HepG2 (cell line): ENCODE measurements at regions not wholly inside any gene's neighbourhood (a gene's known extent, or its start where the extent isn't known, plus 50 kb on each side); places are given as distances from the start of the nearest gene placed in this dataset.

ENCODE experiments used
- RAD21 ChIP-seq: fragments of 450-650 bp; formaldehyde crosslinking; IDR thresholded peaks from 2 replicates; pipeline ENCODE4 v1.5.0; 2020; ENCODE audit warnings: mild to moderate bottlenecking
- ZC3H4 ChIP-seq: sonication (generic); formaldehyde crosslinking; IDR thresholded peaks from 2 replicates; pipeline ENCODE4 v1.4.0; 2020; ENCODE audit warnings: missing genetic modification reagents, borderline replicate concordance
- ZNF564 ChIP-seq: sonication (generic); formaldehyde crosslinking; IDR thresholded peaks from 2 replicates; pipeline ENCODE4 v1.8.1; 2023; ENCODE audit warnings: mild to moderate bottlenecking, missing genetic modification reagents
- ZNF678 ChIP-seq: sonication (generic); formaldehyde crosslinking; IDR thresholded peaks from 2 replicates; pipeline ENCODE4 v1.4.0; 2020; ENCODE audit warnings: mild to moderate bottlenecking, missing genetic modification reagents
- TF ChIP-seq, protein P1 (sequence below): sonication (generic); formaldehyde crosslinking; IDR thresholded peaks from 2 replicates; pipeline ENCODE4 v1.4.0; 2020; ENCODE audit warnings: mild to moderate bottlenecking, missing genetic modification reagents
- TF ChIP-seq, protein P2 (sequence below): sonication (generic); formaldehyde crosslinking; IDR thresholded peaks from 2 replicates; pipeline ENCODE4 v1.5.0; 2020; ENCODE audit warnings: missing genetic modification reagents

- TF ChIP-seq ZNF678 (CRISPR knock-in tag) (no peak), RAD21 (CRISPR knock-in tag) (no peak), ZC3H4 (CRISPR knock-in tag) (no peak), ZNF564 (no peak)
- TF ChIP-seq, protein P1, sequence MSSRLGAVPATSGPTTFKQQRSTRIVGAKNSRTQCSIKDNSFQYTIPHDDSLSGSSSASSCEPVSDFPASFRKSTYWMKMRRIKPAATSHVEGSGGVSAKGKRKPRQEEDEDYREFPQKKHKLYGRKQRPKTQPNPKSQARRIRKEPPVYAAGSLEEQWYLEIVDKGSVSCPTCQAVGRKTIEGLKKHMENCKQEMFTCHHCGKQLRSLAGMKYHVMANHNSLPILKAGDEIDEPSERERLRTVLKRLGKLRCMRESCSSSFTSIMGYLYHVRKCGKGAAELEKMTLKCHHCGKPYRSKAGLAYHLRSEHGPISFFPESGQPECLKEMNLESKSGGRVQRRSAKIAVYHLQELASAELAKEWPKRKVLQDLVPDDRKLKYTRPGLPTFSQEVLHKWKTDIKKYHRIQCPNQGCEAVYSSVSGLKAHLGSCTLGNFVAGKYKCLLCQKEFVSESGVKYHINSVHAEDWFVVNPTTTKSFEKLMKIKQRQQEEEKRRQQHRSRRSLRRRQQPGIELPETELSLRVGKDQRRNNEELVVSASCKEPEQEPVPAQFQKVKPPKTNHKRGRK (CRISPR knock-in tag) = no peak
- TF ChIP-seq, protein P2, sequence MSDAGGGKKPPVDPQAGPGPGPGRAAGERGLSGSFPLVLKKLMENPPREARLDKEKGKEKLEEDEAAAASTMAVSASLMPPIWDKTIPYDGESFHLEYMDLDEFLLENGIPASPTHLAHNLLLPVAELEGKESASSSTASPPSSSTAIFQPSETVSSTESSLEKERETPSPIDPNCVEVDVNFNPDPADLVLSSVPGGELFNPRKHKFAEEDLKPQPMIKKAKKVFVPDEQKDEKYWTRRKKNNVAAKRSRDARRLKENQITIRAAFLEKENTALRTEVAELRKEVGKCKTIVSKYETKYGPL = no peak
These were observed 128.9 kb downstream of the ZFP64 start for GRCh38 chr20:52062452-52063209.
